ENCODE measurements at regions not wholly inside any gene's neighbourhood (a gene's known extent, or its start where the extent isn't known, plus 50 kb on each side); places are given as distances from the start of the nearest gene placed in this dataset.
A peak's percentile ranks its signal among the peaks of the same experiment; 100 is the strongest.

DNA sequence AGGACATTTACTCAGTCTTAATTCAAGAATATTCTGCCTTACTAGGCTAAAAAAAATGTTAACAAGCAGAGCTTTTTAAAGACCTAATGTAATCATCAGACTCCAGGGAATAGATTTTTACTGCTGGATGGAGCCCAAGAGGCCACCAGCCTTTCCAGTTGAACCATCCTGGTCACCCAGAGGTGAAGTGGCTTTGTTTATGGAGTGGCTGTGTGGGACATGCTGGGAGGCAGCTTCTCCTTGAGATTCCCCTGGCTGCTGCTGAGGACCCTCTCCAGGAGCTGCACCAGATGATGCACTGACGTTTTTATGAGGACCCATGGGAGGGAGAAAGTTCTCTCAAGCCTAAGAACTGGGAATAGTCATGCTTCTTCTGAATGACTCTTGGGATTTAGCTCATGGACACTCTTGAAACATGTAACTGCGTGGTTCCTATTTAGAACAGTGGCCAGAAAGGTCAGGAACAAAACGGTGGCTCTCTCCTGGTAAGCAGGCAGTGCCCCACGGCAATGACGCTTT is 205.9 kb upstream of the MIR17HG start:
- DNase-seq = no peak

- no peak for DNase-seq
Measured at GRCh38 chr13:91142572-91142971, 204.9 kb upstream of the MIR17HG start.

GRCh38 chr13:91144054-91144453 is 203.4 kb upstream of the MIR17HG start:
- no peak for DNase-seq

- no peak for DNase-seq
Measured at GRCh38 chr13:91144486-91144885, 203.0 kb upstream of the MIR17HG start.

GRCh38 chr13:91145571-91146205 is 201.8 kb upstream of the MIR17HG start:
- DNase-seq = no peak

GRCh38 chr13:91146601-91147000 is 200.9 kb upstream of the MIR17HG start:
- no peak for DNase-seq

DNA sequence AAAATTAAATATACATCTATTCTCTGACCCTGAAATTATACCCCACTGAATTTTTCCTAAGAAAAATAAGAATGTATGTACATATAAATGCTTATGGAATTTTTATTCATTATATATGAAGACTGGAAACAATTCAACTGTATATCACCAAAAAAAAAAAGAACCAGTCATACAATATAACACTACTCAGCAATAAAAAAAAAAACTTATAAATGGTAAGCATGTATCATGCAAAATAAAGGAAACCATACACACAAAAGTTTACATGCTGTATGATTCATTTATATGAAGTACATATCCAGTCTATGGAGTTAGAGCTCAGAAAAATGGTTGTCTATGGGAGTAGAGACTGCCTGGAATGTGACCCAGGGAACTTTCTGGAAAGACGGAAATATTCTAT is 199.4 kb upstream of the MIR17HG start:
- DNase-seq = no peak

GRCh38 chr13:91151921-91152320 is 195.6 kb upstream of the MIR17HG start:
- no peak for DNase-seq

DNA sequence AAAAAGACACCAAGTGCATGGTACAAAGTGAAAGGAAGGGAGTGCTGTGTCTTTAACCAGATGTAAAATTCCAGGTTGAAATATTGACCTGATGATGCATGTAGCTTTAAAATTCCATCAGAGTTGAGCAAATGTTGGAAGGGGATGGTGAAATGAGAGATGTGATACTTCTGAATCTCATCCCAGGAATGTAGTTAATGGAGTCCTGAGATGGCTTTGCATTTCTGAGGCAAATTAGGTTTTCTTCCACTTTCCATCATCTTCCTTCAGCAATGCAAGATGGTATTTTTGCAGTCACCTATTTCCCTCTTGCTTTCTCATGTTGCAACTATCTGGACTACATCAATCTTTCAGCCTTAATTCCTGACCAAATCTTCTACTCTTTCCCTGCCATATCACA is 194.1 kb upstream of the MIR17HG start:
- no peak for DNase-seq

- peak; percentile 4 for DNase-seq
Measured at GRCh38 chr13:91154558-91155353, 192.7 kb upstream of the MIR17HG start.

GRCh38 chr13:91155512-91156114 is 191.9 kb upstream of the MIR17HG start:
- DNase-seq = no peak

DNA sequence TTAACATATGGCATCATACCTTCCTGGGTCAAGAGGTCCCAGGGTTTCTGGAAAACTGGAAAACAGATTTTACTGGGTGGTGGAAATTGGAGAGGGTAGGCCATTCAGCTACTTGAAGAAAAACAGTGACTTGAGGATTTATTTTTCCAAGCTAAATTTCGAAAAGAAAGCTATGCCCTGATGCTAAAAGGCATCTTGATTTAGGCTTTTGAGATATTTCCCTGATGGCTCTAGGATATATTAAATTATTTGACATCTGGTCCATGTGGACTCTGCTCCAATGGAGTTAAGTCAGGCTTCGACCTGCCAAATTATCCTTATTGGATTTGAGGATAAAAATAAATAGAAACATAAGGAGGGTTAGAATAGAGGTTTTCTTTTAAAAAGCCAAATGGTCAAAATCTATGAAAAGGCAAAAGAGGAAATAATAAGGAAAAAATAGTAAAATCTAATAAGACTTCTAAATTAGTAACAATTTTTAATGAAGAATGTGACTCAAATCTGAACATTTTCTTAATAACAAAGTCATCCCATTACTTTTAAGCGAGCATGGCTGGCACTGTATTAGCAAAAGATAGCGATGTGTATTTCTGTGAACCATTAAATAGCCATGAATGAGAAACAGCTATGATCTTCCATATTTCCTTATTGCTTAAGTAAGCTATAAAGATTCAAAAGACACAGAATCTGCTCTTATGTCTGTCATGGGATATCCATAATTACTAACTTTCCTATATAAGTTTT is 190.0 kb upstream of the MIR17HG start:
- no peak for DNase-seq

- DNase-seq = no peak
Measured at GRCh38 chr13:91158017-91158395, 189.5 kb upstream of the MIR17HG start.

GRCh38 chr13:91162180-91162579 is 185.3 kb upstream of the MIR17HG start:
- DNase-seq = no peak

GRCh38 chr13:91162589-91162988 is 184.9 kb upstream of the MIR17HG start:
- no peak for DNase-seq

DNA sequence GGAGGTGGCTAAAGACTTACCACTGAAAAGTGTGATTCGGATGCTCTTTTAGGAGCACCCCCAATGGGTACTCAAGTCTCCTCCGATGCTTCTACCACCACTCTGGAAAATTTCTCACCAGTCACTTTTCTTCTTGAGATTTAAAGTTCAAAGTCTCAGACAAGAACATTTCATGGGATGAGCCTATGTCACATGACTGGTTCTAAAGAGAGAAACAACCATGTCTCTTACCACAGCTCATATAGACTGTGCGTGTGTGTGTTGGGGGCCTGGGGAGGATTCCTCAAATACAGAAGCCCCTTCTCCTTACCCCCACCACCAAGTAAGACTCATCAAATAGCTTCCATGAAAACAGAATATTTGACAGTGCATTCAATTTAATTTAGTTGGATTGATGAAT is 181.7 kb upstream of the MIR17HG start:
- DNase-seq = no peak

DNA sequence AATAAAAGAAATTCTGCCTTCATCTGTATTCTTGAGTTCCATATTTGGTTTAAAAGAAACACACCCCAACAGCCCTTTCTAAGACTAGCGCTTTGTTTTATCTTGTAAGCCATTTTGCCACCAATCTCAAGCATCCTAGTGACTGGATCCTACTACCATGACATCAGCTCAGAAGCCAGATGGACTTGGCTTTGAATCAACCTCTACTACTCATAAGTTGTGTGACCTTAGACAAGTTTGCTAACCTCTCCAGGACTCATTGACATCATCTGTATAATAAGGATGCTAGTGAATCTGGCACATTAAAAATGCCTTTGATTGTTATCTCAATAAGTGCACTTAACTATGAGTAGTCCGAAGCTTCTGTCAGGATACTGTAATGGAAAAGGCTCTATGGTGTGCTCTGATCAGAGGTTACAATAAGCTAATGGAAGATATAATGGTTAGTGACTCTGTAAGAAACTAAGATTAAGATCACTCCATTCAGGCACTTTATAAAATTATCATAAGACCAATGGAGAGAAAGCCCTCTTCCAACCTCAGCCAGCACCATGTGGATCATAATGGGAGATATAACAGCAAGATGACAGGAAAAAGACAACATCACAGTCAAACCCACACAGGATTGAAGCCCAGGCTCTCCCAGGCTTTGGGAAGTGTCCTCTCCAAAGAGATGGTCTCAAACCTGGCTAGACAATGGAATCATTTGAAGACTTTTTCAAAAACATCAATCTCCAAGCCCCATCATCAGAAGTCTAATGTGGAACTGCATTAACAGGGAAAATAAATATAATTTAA is 180.6 kb upstream of the MIR17HG start:
- DNase-seq = no peak

- DNase-seq = no peak
Measured at GRCh38 chr13:91167706-91168385, 179.6 kb upstream of the MIR17HG start.

GRCh38 chr13:91168386-91168711 is 179.1 kb upstream of the MIR17HG start:
- DNase-seq = no peak

- no peak for DNase-seq
Measured at GRCh38 chr13:91169321-91170050, 178.0 kb upstream of the MIR17HG start.

DNA sequence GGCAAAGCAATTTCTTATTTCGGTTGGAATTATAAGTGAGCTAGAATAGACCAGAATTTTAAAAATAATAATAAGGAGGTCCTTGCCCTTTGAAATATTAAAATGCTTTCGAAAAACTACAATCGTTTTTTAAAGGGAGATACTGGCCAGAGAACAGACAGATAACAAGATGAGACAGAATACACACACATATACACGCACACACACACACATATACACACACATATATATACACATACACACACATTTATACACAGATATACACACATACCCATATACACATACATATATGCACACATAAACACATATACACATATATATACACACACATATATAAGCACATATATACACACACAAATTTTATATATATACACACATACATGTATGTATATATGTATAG is 175.3 kb upstream of the MIR17HG start:
- no peak for DNase-seq
